Islet of Langerhans (tissue), 1 donor: ENCODE measurements at regions not wholly inside any gene's neighbourhood (a gene's known extent, or its start where the extent isn't known, plus 50 kb on each side); places are given as distances from the start of the nearest gene placed in this dataset.
A peak's percentile ranks its signal among the peaks of the same experiment; 100 is the strongest.

Experiments used
- FAIRE-seq: peaks from one replicate; lab custom pipeline; 2011; peaks lifted over from hg19 to GRCh38; lab: Jason Lieb, UNC

- FAIRE-seq: no peak
These were observed 90.2 kb upstream of the SPATS2L start for GRCh38 chr2:200216310-200216709.

- FAIRE-seq: no peak
These were observed 89.2 kb upstream of the SPATS2L start for GRCh38 chr2:200217320-200217719.

- no peak for FAIRE-seq
These were observed 87.8 kb upstream of the SPATS2L start for GRCh38 chr2:200218645-200219044.

- peak; percentile 98 for FAIRE-seq
These were observed 87.0 kb upstream of the SPATS2L start for GRCh38 chr2:200219309-200220113.

- no peak for FAIRE-seq
These were observed 86.2 kb upstream of the SPATS2L start for GRCh38 chr2:200220251-200220650.

GRCh38 chr2:200221055-200221955 is 85.2 kb upstream of the SPATS2L start:
- FAIRE-seq: peak; percentile 79

GRCh38 chr2:200222791-200223190 is 83.7 kb upstream of the SPATS2L start:
- peak; percentile 33 for FAIRE-seq

- no peak for FAIRE-seq
These were observed 83.2 kb upstream of the SPATS2L start for GRCh38 chr2:200223205-200223784.

- FAIRE-seq: peak; percentile 36
These were observed 80.5 kb upstream of the SPATS2L start for GRCh38 chr2:200225951-200226350.

- no peak for FAIRE-seq
These were observed 79.8 kb upstream of the SPATS2L start for GRCh38 chr2:200226451-200227426.

GRCh38 chr2:200230716-200231115 is 75.8 kb upstream of the SPATS2L start:
- FAIRE-seq: no peak

GRCh38 chr2:200235533-200235932 is 71.0 kb upstream of the SPATS2L start:
- no peak for FAIRE-seq

GRCh38 chr2:200239216-200239615 is 67.3 kb upstream of the SPATS2L start:
- no peak for FAIRE-seq

GRCh38 chr2:200242570-200242969 is 63.9 kb upstream of the SPATS2L start:
- FAIRE-seq: no peak

- FAIRE-seq: no peak
These were observed 63.1 kb upstream of the SPATS2L start for GRCh38 chr2:200243441-200243840.

GRCh38 chr2:200244111-200244510 is 62.4 kb upstream of the SPATS2L start:
- no peak for FAIRE-seq

GRCh38 chr2:200247494-200247893 is 59.0 kb upstream of the SPATS2L start:
- FAIRE-seq: no peak

- no peak for FAIRE-seq
These were observed 54.0 kb upstream of the SPATS2L start for GRCh38 chr2:200252265-200253067.

- no peak for FAIRE-seq
These were observed 52.9 kb upstream of the SPATS2L start for GRCh38 chr2:200253639-200254038.

GRCh38 chr2:200254773-200255172 is 51.7 kb upstream of the SPATS2L start:
- no peak for FAIRE-seq

- FAIRE-seq: no peak
These were observed 50.9 kb upstream of the SPATS2L start for GRCh38 chr2:200255549-200255948.
